Astrocyte (in vitro differentiated cells and primary cell): ENCODE measurements at regions not wholly inside any gene's neighbourhood (a gene's known extent, or its start where the extent isn't known, plus 50 kb on each side); places are given as distances from the start of the nearest gene placed in this dataset.

Experiments
- EZH2 ChIP-seq: IDR thresholded peaks from 2 replicates; pipeline ENCODE4 v1.6.1; 2012; ENCODE audit warnings: mild to moderate bottlenecking, low read length, inconsistent platforms; ENCODE audit not compliant: insufficient read depth
- TF ChIP-seq, protein P1 (sequence below): IDR thresholded peaks from 2 replicates; pipeline ENCODE4 v1.5.1; 2011; ENCODE audit warnings: low read depth, mild to moderate bottlenecking, inconsistent platforms, low read length, moderate library complexity; ENCODE audit not compliant: insufficient read depth

DNA sequence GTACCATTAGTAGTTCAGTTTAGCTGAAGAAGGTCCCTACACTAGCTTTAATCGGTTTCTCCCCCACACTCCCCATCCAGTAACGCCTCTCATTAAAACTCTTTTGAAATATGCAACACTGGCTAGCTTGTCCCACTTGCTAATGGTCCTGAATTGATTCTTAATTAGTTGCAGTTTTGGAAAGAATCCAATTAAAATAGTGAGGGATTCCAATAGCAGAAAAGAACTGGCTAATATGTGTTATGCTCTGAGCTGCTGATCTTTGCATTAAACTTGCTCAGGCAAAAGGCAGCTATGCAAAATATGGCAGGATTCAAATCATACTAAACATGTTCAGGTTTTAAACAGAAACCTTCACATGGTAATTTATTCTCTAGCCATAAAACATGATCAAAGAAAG lies 252.5 kb upstream of the HNRNPA3 start:
- TF ChIP-seq, protein P1, sequence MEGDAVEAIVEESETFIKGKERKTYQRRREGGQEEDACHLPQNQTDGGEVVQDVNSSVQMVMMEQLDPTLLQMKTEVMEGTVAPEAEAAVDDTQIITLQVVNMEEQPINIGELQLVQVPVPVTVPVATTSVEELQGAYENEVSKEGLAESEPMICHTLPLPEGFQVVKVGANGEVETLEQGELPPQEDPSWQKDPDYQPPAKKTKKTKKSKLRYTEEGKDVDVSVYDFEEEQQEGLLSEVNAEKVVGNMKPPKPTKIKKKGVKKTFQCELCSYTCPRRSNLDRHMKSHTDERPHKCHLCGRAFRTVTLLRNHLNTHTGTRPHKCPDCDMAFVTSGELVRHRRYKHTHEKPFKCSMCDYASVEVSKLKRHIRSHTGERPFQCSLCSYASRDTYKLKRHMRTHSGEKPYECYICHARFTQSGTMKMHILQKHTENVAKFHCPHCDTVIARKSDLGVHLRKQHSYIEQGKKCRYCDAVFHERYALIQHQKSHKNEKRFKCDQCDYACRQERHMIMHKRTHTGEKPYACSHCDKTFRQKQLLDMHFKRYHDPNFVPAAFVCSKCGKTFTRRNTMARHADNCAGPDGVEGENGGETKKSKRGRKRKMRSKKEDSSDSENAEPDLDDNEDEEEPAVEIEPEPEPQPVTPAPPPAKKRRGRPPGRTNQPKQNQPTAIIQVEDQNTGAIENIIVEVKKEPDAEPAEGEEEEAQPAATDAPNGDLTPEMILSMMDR, result no peak
- no peak for TF ChIP-seq EZH2
